ENCODE measurements at regions not wholly inside any gene's neighbourhood (a gene's known extent, or its start where the extent isn't known, plus 50 kb on each side); places are given as distances from the start of the nearest gene placed in this dataset.

DNA sequence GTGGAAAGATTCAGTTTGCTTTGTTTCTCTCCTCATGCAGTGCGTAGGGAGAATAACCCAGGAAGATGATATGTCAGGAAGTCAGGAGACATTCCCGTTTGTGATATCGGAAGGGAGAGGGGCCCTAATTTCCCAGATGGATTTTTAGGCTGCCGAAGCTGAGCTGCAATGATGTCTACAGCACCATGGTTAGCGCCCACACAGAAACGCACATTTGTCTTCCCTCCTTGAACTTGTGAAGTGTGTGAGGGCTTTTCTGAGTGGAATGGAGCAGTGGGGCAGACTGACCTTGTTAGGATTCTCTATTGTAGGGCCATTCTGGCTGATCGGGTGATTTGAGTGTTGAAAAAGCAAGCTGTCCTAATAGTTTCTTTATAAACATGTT lies 191.3 kb upstream of the ARG1 start:
- WGBS (ENCODE audit: missing lambda C conversion rate) = 80% methylated on average over 7 of the region's 7 CpGs
- Histone ChIP-seq H3K27ac (no peak overlapping the region), H3K9me3 (no peaks in the 10 kb centered on the region), H3K4me2 (no peak overlapping the region), H3K4me3 (no peak overlapping the region), H3K4me1 (no peaks in the 10 kb centered on the region)
- FAIRE-seq = no peak
- POLR2A ChIA-PET = no interaction called here
- no peak for DNase-seq (ENCODE audit: low read depth in 1 of 2, low spot score in 1 of 2)
- CTCF ChIA-PET = no interaction called here
- TF ChIP-seq EHMT2 (IDR thresholded peaks at IDR 0.05; ENCODE audit: low read depth) = no peak
- TF ChIP-seq, protein P1, sequence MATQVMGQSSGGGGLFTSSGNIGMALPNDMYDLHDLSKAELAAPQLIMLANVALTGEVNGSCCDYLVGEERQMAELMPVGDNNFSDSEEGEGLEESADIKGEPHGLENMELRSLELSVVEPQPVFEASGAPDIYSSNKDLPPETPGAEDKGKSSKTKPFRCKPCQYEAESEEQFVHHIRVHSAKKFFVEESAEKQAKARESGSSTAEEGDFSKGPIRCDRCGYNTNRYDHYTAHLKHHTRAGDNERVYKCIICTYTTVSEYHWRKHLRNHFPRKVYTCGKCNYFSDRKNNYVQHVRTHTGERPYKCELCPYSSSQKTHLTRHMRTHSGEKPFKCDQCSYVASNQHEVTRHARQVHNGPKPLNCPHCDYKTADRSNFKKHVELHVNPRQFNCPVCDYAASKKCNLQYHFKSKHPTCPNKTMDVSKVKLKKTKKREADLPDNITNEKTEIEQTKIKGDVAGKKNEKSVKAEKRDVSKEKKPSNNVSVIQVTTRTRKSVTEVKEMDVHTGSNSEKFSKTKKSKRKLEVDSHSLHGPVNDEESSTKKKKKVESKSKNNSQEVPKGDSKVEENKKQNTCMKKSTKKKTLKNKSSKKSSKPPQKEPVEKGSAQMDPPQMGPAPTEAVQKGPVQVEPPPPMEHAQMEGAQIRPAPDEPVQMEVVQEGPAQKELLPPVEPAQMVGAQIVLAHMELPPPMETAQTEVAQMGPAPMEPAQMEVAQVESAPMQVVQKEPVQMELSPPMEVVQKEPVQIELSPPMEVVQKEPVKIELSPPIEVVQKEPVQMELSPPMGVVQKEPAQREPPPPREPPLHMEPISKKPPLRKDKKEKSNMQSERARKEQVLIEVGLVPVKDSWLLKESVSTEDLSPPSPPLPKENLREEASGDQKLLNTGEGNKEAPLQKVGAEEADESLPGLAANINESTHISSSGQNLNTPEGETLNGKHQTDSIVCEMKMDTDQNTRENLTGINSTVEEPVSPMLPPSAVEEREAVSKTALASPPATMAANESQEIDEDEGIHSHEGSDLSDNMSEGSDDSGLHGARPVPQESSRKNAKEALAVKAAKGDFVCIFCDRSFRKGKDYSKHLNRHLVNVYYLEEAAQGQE (IDR thresholded peaks at IDR 0.05) = 0 out of 2 replicates have a peak, but pooled peaks have one; percentile 33
- ATAC-seq = no peak

DNA sequence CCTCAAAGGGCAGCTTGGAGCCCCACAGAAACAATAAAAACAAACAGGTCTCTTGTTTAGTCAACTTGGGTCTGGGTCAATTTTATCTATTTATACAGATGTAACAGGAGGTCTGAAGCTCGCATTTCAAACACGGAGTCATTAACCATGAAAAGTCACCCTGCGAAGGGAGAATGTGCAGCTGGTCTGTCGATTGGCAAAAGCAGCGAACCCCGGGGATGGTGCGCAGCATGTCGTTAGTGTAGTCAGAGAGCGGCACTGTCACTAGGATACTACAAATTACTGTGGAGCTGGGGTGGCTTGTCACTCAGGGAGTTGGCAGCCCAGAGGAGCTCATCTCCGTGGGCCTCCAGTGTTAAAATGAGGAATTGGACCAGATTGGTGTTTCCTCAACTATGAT lies 190.4 kb upstream of the ARG1 start:
- TF ChIP-seq, protein P2, sequence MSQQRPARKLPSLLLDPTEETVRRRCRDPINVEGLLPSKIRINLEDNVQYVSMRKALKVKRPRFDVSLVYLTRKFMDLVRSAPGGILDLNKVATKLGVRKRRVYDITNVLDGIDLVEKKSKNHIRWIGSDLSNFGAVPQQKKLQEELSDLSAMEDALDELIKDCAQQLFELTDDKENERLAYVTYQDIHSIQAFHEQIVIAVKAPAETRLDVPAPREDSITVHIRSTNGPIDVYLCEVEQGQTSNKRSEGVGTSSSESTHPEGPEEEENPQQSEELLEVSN (IDR thresholded peaks at IDR 0.05; ENCODE audit: borderline replicate concordance, low read depth) = no peak
- no peak for TF ChIP-seq EP300 (IDR thresholded peaks at IDR 0.05)
- TF ChIP-seq TFCP2L1 (CRISPR knock-in tag; IDR thresholded peaks at IDR 0.05) = no peak
- TF ChIP-seq, protein P3, sequence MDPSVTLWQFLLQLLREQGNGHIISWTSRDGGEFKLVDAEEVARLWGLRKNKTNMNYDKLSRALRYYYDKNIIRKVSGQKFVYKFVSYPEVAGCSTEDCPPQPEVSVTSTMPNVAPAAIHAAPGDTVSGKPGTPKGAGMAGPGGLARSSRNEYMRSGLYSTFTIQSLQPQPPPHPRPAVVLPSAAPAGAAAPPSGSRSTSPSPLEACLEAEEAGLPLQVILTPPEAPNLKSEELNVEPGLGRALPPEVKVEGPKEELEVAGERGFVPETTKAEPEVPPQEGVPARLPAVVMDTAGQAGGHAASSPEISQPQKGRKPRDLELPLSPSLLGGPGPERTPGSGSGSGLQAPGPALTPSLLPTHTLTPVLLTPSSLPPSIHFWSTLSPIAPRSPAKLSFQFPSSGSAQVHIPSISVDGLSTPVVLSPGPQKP (IDR thresholded peaks at IDR 0.05; ENCODE audit: low read depth, low read length) = no peak
- no peak for TF ChIP-seq ZC3H11A (IDR thresholded peaks at IDR 0.05)
- TF ChIP-seq JUN (IDR thresholded peaks at IDR 0.05) = no peak
- no peak for TF ChIP-seq MAZ (IDR thresholded peaks at IDR 0.05; ENCODE audit: borderline replicate concordance, low read depth, low read length)
- no peak for TF ChIP-seq MYC (IDR thresholded peaks at IDR 0.05; ENCODE audit: borderline replicate concordance, low read length)
- TF ChIP-seq, protein P1 (IDR thresholded peaks at IDR 0.05) = no peak
- TF ChIP-seq CHD2 (IDR thresholded peaks at IDR 0.05; ENCODE audit: low read length, partially characterized antibody) = no peak
- no peak for TF ChIP-seq RAD21 (conservative IDR thresholded peaks at IDR 0.05 in 1 of 2, IDR thresholded peaks at IDR 0.05 in 1 of 2)
- no peak for TF ChIP-seq ZNF302 (CRISPR knock-in tag; IDR thresholded peaks at IDR 0.05)

More for the DNA sequence above, 190.4 kb upstream of the ARG1 start:
- H3K4me1 ChIP-seq = no peaks in the 10 kb centered on the region
- POLR2A ChIA-PET = no interaction called here
- no peak overlapping the region for H3K4me2 ChIP-seq
- WGBS (ENCODE audit: missing lambda C conversion rate) = 70% methylated on average over 10 of the region's 10 CpGs
- H3K9me3 ChIP-seq = no peaks in the 10 kb centered on the region
- H3K4me3 ChIP-seq = no peak overlapping the region
- FAIRE-seq (no peak), ATAC-seq (no peak), DNase-seq (ENCODE audit: low read depth in 1 of 2, low spot score in 1 of 2) (no peak)
- H3K27ac ChIP-seq = no peak overlapping the region
- CTCF ChIA-PET = interaction anchor here (2.2 kb wide), 1 partner anchor 15 kb away, joined by 4 read pairs; no protein-coding TSS in a partner anchor

All from A549 (cell line).